ENCODE measurements at regions not wholly inside any gene's neighbourhood (a gene's known extent, or its start where the extent isn't known, plus 50 kb on each side); places are given as distances from the start of the nearest gene placed in this dataset.

- DNase-seq (ENCODE audit: extremely low spot score, unreplicated experiment), result no peak
- peaks cover 8% of the 10 kb centered on the region for H3K4me1 Mint-ChIP-seq (ENCODE audit: unreplicated experiment)
- no peak overlapping the region for H3K4me3 Mint-ChIP-seq
- no peak for TF ChIP-seq CTCF (conservative IDR thresholded peaks at IDR 0.05)
- H3K9me3 Mint-ChIP-seq, result no peaks in the 10 kb centered on the region
- H3K27ac Mint-ChIP-seq, result no peak overlapping the region
- H3K27me3 Mint-ChIP-seq, result no peaks in the 10 kb centered on the region
- no peaks in the 10 kb centered on the region for H3K36me3 Mint-ChIP-seq
Observed at GRCh38 chr4:35175487-35175886, 1068.8 kb downstream of the ARAP2 start.

- H3K4me3 Mint-ChIP-seq, result no peak overlapping the region
- TF ChIP-seq CTCF (conservative IDR thresholded peaks at IDR 0.05), result no peak
- no peaks in the 10 kb centered on the region for H3K27me3 Mint-ChIP-seq
- H3K27ac Mint-ChIP-seq, result no peak overlapping the region
- peaks cover 8% of the 10 kb centered on the region for H3K4me1 Mint-ChIP-seq (ENCODE audit: unreplicated experiment)
- H3K36me3 Mint-ChIP-seq, result no peaks in the 10 kb centered on the region
- H3K9me3 Mint-ChIP-seq, result no peaks in the 10 kb centered on the region
- no peak for DNase-seq (ENCODE audit: extremely low spot score, unreplicated experiment)
Observed at GRCh38 chr4:35175894-35176293, 1068.4 kb downstream of the ARAP2 start.

GRCh38 chr4:35182451-35182850, 1061.9 kb downstream of the ARAP2 start:
- H3K9me3 Mint-ChIP-seq, result no peaks in the 10 kb centered on the region
- no peak for DNase-seq (ENCODE audit: extremely low spot score, unreplicated experiment)
- H3K36me3 Mint-ChIP-seq, result no peaks in the 10 kb centered on the region
- no peak overlapping the region for H3K27ac Mint-ChIP-seq
- H3K4me3 Mint-ChIP-seq, result no peak overlapping the region
- no peaks in the 10 kb centered on the region for H3K4me1 Mint-ChIP-seq (ENCODE audit: unreplicated experiment)
- TF ChIP-seq CTCF (conservative IDR thresholded peaks at IDR 0.05), result no peak
- no peaks in the 10 kb centered on the region for H3K27me3 Mint-ChIP-seq

- no peak for DNase-seq (ENCODE audit: extremely low spot score, unreplicated experiment)
- no peaks in the 10 kb centered on the region for H3K36me3 Mint-ChIP-seq
- no peaks in the 10 kb centered on the region for H3K9me3 Mint-ChIP-seq
- TF ChIP-seq CTCF (conservative IDR thresholded peaks at IDR 0.05), result no peak
- peaks cover 4% of the 10 kb centered on the region for H3K4me1 Mint-ChIP-seq (ENCODE audit: unreplicated experiment)
- no peak overlapping the region for H3K27ac Mint-ChIP-seq
- no peak overlapping the region for H3K4me3 Mint-ChIP-seq
- H3K27me3 Mint-ChIP-seq, result no peaks in the 10 kb centered on the region
Observed at GRCh38 chr4:35189988-35190613, 1054.2 kb downstream of the ARAP2 start.

- no peak overlapping the region for H3K27ac Mint-ChIP-seq
- H3K9me3 Mint-ChIP-seq, result peaks cover 5% of the 10 kb centered on the region
- H3K4me3 Mint-ChIP-seq, result no peak overlapping the region
- DNase-seq (ENCODE audit: extremely low spot score, unreplicated experiment), result no peak
- H3K4me1 Mint-ChIP-seq (ENCODE audit: unreplicated experiment), result no peaks in the 10 kb centered on the region
- H3K27me3 Mint-ChIP-seq, result no peaks in the 10 kb centered on the region
- H3K36me3 Mint-ChIP-seq, result no peaks in the 10 kb centered on the region
- no peak for TF ChIP-seq CTCF (conservative IDR thresholded peaks at IDR 0.05)
Observed at GRCh38 chr4:35201403-35201802, 1042.9 kb downstream of the ARAP2 start.

GRCh38 chr4:35216636-35217035, 1027.7 kb downstream of the ARAP2 start:
- DNase-seq (ENCODE audit: extremely low spot score, unreplicated experiment), result no peak
- no peak overlapping the region for H3K27ac Mint-ChIP-seq
- H3K27me3 Mint-ChIP-seq, result no peaks in the 10 kb centered on the region
- H3K9me3 Mint-ChIP-seq, result no peaks in the 10 kb centered on the region
- H3K36me3 Mint-ChIP-seq, result no peaks in the 10 kb centered on the region
- H3K4me3 Mint-ChIP-seq, result no peak overlapping the region
- TF ChIP-seq CTCF (conservative IDR thresholded peaks at IDR 0.05), result no peak
- H3K4me1 Mint-ChIP-seq (ENCODE audit: unreplicated experiment), result no peaks in the 10 kb centered on the region

Measured in type B pancreatic cell (in vitro differentiated cells).